NCI-H187 treated with DMSO at 0.1 percent for 48 hours (cell line): ENCODE measurements at regions not wholly inside any gene's neighbourhood (a gene's known extent, or its start where the extent isn't known, plus 50 kb on each side); places are given as distances from the start of the nearest gene placed in this dataset.

ENCODE experiments used
- DNase-seq: peaks from one replicate; lab custom pipeline; 2025; lab: John Stamatoyannopoulos, UW

DNA sequence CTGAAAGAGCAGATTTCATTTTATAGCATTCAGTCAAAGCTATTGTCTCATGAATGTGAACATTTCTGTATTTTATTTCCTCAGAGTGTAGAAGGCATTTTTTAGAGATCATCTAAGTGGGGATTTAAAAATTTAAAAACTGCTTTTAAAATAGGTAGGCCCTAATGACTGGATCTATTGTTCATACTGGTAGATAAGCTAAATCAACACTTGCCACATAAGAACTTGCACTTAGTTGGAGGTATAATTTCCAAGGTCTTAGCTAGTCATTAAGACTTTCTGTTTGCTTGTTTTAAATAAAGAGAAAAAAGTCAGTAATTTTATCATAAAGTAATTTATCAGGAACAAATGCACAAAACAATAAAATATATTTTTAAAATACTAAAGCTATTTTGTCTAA is 75.2 kb upstream of the LMO3 start:
- no peak for DNase-seq

DNA sequence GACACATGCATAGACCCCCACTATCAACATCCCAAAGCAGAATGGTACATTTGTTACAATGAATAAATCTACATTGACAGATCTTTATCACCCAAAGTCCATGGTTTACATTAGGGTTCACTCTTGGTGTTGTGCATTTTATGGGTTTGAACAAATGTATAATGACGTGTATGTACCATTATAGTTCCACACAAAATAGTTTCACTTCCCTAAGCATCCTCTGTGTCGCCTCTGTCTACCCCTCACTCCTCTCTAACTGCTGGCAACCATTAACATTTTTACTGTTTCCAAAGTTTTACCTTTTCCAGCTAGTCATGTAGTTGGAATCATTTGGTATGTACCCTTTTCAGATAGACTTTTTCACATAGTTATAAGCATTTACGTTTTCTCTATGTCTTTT is 69.5 kb upstream of the LMO3 start:
- no peak for DNase-seq

DNA sequence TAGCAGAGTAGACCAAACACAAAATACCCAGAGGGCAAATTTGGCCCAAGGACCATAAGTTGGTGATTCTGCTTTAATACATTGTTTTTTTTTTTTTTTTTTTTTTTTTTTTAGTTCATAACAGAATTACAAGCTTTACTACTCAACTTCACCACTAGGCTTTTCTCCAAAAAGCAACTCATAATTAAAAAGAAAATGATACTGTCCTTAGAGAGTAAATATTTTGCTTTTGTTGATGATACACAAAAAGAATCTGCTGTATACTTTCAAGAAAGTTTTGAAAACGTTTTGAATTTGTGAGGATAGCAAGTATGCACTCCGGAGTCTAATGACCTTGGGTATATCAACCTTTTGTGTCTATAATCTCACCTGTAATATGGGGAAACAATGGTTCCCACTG is 68.9 kb upstream of the LMO3 start:
- no peak for DNase-seq

- no peak for DNase-seq
Observed at GRCh38 chr12:16670456-16671050, 64.6 kb upstream of the LMO3 start.

DNA sequence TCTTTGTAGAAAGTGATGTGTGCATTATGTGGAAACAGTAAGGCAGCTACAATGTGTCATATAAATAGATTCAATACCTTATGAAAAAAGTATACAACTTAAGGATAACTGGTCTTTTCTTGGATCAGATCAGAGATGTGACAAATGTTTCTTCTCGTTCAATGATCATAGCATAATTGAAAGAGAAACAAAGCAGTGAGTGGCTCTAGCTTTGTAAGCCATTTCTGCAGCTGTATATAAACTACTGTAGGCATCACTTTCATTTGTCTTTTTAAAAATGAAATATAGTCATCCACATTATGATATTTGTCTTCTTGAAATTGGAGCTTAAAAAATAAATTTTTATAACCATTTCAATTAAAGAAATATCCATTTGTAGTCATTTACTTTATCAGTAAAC is 63.8 kb upstream of the LMO3 start:
- no peak for DNase-seq

DNA sequence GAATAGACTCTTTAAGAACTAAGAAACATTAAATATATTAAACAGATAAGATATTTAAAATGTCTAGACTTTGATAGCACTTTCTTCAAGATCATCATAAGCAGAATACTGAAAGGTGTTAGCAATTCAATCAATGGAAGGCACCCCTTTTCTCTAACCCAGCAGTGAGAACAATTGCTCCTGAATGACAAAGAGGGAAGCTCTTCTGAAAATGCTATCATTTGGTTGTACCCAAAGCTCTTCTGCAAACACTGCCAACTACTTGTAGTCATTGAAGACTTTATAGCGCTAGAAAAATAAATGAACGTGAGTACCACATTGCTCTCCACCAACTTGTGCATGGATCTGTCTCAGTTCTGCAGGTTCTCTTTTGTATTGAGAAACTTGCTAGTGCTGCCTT is 62.2 kb upstream of the LMO3 start:
- DNase-seq = no peak

GRCh38 chr12:16658699-16659098 is 52.7 kb upstream of the LMO3 start:
- DNase-seq = no peak
